DOHH2 (cell line): ENCODE measurements at regions not wholly inside any gene's neighbourhood (a gene's known extent, or its start where the extent isn't known, plus 50 kb on each side); places are given as distances from the start of the nearest gene placed in this dataset.

Source experiments
- H3F3A ChIP-seq: fragments of 200-600 bp; sonication (generic), shearing (Covaris generic); 2 replicates; pipeline ENCODE4 v1.6.0; 2016; ENCODE audit warnings: antibody characterized with exemption, mild to moderate bottlenecking; ENCODE audit not compliant: control insufficient read depth, insufficient read depth
- H3K27ac ChIP-seq: fragments of 200-600 bp; sonication (generic); 2 replicates; pipeline ENCODE4 v1.5.1; 2014; ENCODE audit warnings: low read depth, mild to moderate bottlenecking, low read length, moderate library complexity
- H3K27me3 ChIP-seq: fragments of 200-600 bp; sonication (generic); 2 replicates; pipeline ENCODE4 v1.6.1; 2014; ENCODE audit warnings: mild to moderate bottlenecking, low read length, mixed read lengths; ENCODE audit not compliant: control insufficient read depth
- H3K36me3 ChIP-seq: fragments of 200-600 bp; sonication (generic); 2 replicates; pipeline ENCODE4 v1.6.1; 2014; ENCODE audit warnings: mild to moderate bottlenecking, low read length, moderate library complexity, mixed read lengths; ENCODE audit not compliant: control insufficient read depth
- H3K4me1 ChIP-seq: fragments of 200-600 bp; sonication (generic); 2 replicates; pipeline ENCODE4 v1.6.1; 2014; ENCODE audit warnings: mild to moderate bottlenecking, low read length, mixed read lengths; ENCODE audit not compliant: control insufficient read depth
- H3K4me2 ChIP-seq: fragments of 200-600 bp; sonication (generic); 2 replicates; pipeline ENCODE4 v1.6.0; 2014; ENCODE audit warnings: mild to moderate bottlenecking, low read length, moderate library complexity
- H3K4me3 ChIP-seq: fragments of 200-600 bp; sonication (generic); 2 replicates; pipeline ENCODE4 v1.5.1; 2014; ENCODE audit warnings: mild to moderate bottlenecking, low read length, mixed read lengths
- H3K79me2 ChIP-seq: fragments of 200-600 bp; sonication (generic); 2 replicates; pipeline ENCODE4 v1.6.1; 2014; ENCODE audit warnings: mild to moderate bottlenecking, low read length, mixed read lengths; ENCODE audit not compliant: control insufficient read depth
- H3K9me2 ChIP-seq: fragments of 200-600 bp; sonication (generic); replicated peaks from 2 replicates; pipeline ENCODE4 v1.6.1; 2014; ENCODE audit warnings: mild to moderate bottlenecking, low read length, mixed read lengths; ENCODE audit not compliant: control insufficient read depth
- H3K9me3 ChIP-seq: fragments of 200-600 bp; sonication (generic); 2 replicates; pipeline ENCODE4 v1.6.1; 2014; ENCODE audit warnings: antibody characterized with exemption, low read length, mixed read lengths; ENCODE audit not compliant: control insufficient read depth, insufficient read depth
- H4K20me1 ChIP-seq: fragments of 200-600 bp; sonication (generic); 2 replicates; pipeline ENCODE4 v1.6.0; 2014; ENCODE audit warnings: low read depth, mild to moderate bottlenecking, antibody characterized with exemption, low read length, moderate library complexity; ENCODE audit not compliant: control insufficient read depth, insufficient read depth
- CTCF ChIP-seq: fragments of 200-600 bp; sonication (generic); IDR thresholded peaks from one replicate; pipeline ENCODE4 v1.5.1; 2014; ENCODE audit warnings: antibody characterized with exemption, mild to moderate bottlenecking, low read depth, low read length; ENCODE audit not compliant: poor library complexity, severe bottlenecking
- EZH2phosphoT487 ChIP-seq: fragments of 200-600 bp; sonication (generic); IDR thresholded peaks from 2 replicates; pipeline ENCODE4 v1.6.1; 2017; ENCODE audit warnings: borderline replicate concordance, mild to moderate bottlenecking, antibody characterized with exemption, low read length, moderate library complexity, mixed read lengths

GRCh38 chr5:124960266-124960665, 213.8 kb upstream of the ZNF608 start:
- H3K9me2 ChIP-seq: no peaks in the 10 kb centered on the region
- no peaks in the 10 kb centered on the region for H3F3A ChIP-seq
- no peaks in the 10 kb centered on the region for H3K9me3 ChIP-seq
- H3K79me2 ChIP-seq: no peaks in the 10 kb centered on the region
- no peak overlapping the region for H3K27ac ChIP-seq
- H3K4me3 ChIP-seq: no peak overlapping the region
- no peaks in the 10 kb centered on the region for H4K20me1 ChIP-seq
- no peaks in the 10 kb centered on the region; the same call in 1 of the 2 replicates for H3K4me1 ChIP-seq
- H3K36me3 ChIP-seq: no peaks in the 10 kb centered on the region
- no peak overlapping the region for H3K4me2 ChIP-seq
- H3K27me3 ChIP-seq: no peaks in the 10 kb centered on the region
- TF ChIP-seq EZH2phosphoT487 (no peak), CTCF (no peak)

DNA sequence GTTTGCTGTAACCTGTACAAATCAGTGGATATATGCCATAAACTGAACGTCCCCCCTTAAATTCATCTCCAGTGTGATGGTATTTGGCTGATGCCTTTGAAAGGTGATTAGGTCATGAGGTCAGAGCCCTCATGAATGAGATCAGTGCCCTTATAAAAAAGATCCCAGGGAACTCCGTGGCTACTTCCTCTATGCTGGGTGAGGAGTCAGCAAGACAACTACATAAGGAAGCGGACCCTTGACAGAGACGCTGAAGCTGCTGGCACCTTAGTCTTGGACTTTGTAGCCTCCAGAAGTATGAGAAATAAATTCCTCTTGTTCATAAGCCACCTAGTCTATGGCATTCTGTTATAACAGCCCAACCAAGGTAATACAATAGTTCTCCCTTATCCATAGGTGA, 215.1 kb upstream of the ZNF608 start:
- Histone ChIP-seq H3K4me2 (no peak overlapping the region), H3K27ac (no peak overlapping the region), H4K20me1 (no peaks in the 10 kb centered on the region), H3K27me3 (no peaks in the 10 kb centered on the region), H3K4me1 (no peaks in the 10 kb centered on the region; the same call in 1 of the 2 replicates), H3K4me3 (no peak overlapping the region), H3K9me2 (no peaks in the 10 kb centered on the region), H3K79me2 (no peaks in the 10 kb centered on the region), H3F3A (no peaks in the 10 kb centered on the region), H3K9me3 (no peaks in the 10 kb centered on the region), H3K36me3 (no peaks in the 10 kb centered on the region)
- TF ChIP-seq CTCF (no peak), EZH2phosphoT487 (no peak)

DNA sequence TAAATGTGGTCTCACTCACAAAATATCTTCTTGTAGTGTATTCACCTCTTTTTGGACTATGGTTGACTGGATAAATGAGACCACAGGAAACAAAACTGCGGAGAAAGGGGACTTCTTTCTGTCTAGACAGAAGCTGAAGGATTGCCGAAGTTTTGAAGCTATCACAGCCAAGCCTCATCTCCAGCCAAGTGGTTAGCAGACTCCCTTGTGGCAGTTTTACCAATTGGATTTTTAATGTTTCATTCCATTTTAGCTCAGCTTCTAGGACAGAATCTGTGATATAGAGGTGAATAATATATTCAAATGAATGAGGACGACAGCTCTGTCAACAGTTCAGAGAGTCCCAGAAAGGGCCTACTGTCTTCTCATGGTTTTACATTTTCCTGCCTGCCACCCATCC, 215.7 kb upstream of the ZNF608 start:
- Histone ChIP-seq H3K79me2 (no peaks in the 10 kb centered on the region), H3K36me3 (no peaks in the 10 kb centered on the region), H3K4me2 (no peak overlapping the region), H3K9me3 (no peaks in the 10 kb centered on the region), H3K27me3 (no peaks in the 10 kb centered on the region), H4K20me1 (no peaks in the 10 kb centered on the region), H3K27ac (no peak overlapping the region), H3K4me1 (no peaks in the 10 kb centered on the region; the same call in 1 of the 2 replicates), H3K4me3 (no peak overlapping the region), H3F3A (no peaks in the 10 kb centered on the region), H3K9me2 (no peaks in the 10 kb centered on the region)
- TF ChIP-seq EZH2phosphoT487 (no peak), CTCF (no peak)

- no peak overlapping the region for H3K4me3 ChIP-seq
- TF ChIP-seq CTCF (no peak), EZH2phosphoT487 (no peak)
Measured at GRCh38 chr5:124962735-124963134, 216.3 kb upstream of the ZNF608 start.

More at GRCh38 chr5:124962735-124963134, 216.3 kb upstream of the ZNF608 start:
- Histone ChIP-seq H3K4me2 (no peak overlapping the region), H3K79me2 (no peaks in the 10 kb centered on the region), H3K36me3 (no peaks in the 10 kb centered on the region), H3K9me2 (no peaks in the 10 kb centered on the region), H3K4me1 (no peaks in the 10 kb centered on the region; the same call in 1 of the 2 replicates), H4K20me1 (no peaks in the 10 kb centered on the region), H3F3A (no peaks in the 10 kb centered on the region), H3K27me3 (no peaks in the 10 kb centered on the region), H3K27ac (no peak overlapping the region), H3K9me3 (no peaks in the 10 kb centered on the region)
